GM12872 (cell line): ENCODE measurements at regions not wholly inside any gene's neighbourhood (a gene's known extent, or its start where the extent isn't known, plus 50 kb on each side); places are given as distances from the start of the nearest gene placed in this dataset.

Experiments used
- CTCF ChIP-seq: IDR thresholded peaks from 3 replicates; pipeline ENCODE4 v1.5.1; 2011; ENCODE audit warnings: low read depth, mild to moderate bottlenecking, low read length, moderate library complexity; ENCODE audit not compliant: insufficient read depth

GRCh38 chr11:49499117-49499516 is 290.7 kb upstream of the FOLH1 start:
- TF ChIP-seq CTCF, result no peak

- no peak for TF ChIP-seq CTCF
Measured at GRCh38 chr11:49505231-49505630, 296.8 kb upstream of the FOLH1 start.

GRCh38 chr11:49526240-49526829 is 317.9 kb upstream of the FOLH1 start:
- peak; percentile 70 for TF ChIP-seq CTCF

- no peak for TF ChIP-seq CTCF
Measured at GRCh38 chr11:49533204-49533603, 324.8 kb upstream of the FOLH1 start.

GRCh38 chr11:49851511-49851910 is 100.7 kb upstream of the OR4C13 start:
- TF ChIP-seq CTCF, result no peak

GRCh38 chr11:49851971-49852389 is 100.2 kb upstream of the OR4C13 start:
- no peak for TF ChIP-seq CTCF
